LNCaP clone FGC (cell line): ENCODE measurements at regions not wholly inside any gene's neighbourhood (a gene's known extent, or its start where the extent isn't known, plus 50 kb on each side); places are given as distances from the start of the nearest gene placed in this dataset.
"Not testable (repeated sequence)": the region's sequence is repeated elsewhere in the genome, so short reads cannot be mapped to it uniquely, and the experiment has no call there.

Source experiments
- DNase-seq: peaks from one replicate; pipeline ENCODE4 v3.0.0-alpha.2; 2011; ENCODE audit warnings: low read depth
- H3K4me3 ChIP-seq: 2 replicates; pipeline ENCODE4 v1.5.1; 2011; ENCODE audit warnings: mild to moderate bottlenecking, low read depth, low read length, control low read depth
- TF ChIP-seq, protein P1 (sequence below): IDR thresholded peaks from 2 replicates; pipeline ENCODE4 v1.5.1; 2012; ENCODE audit warnings: mild to moderate bottlenecking; ENCODE audit not compliant: control insufficient read depth, insufficient read depth; ENCODE audit errors: extremely low read depth

DNA sequence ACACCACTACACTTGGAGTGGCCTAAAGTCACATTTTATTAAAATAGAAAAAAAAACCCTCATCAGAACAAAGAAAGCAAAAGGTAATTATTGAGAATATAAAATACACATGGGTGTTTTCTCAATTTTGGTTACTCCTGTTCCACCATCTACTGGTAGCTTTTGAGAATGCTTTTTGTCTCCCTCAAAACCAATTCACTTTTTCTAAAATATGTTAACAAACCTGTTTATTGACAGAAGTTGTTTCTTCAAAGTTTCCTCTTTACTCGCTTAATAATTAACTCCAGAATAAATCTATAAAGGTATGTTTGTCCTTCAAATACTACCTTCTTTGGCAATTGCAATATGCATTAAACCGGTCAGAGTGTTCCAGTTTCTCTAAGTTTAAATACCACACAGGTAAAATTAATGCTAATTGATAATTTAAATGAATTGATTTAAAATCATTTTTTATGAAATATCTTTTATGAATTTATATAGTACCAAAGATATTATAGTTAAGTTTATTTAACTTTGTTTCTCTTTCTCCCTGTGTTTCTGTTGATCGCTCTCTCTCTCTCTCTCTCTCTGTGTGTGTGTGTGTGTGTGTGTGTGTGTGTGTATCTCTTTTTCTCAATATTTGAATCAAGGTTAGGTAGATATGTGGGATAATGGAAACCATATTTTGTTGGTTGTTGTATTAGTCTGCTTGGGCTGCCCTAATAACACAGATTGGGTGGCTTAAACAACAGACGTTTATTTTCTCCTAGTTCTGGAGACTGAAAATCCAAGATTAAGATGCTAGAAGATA, 487.4 kb downstream of the PRDM9 start:
- peak; percentile 62 for DNase-seq

GRCh38 chr5:23996525-23996924, 489.1 kb downstream of the PRDM9 start:
- no peak overlapping the region for H3K4me3 ChIP-seq
- TF ChIP-seq, protein P1, sequence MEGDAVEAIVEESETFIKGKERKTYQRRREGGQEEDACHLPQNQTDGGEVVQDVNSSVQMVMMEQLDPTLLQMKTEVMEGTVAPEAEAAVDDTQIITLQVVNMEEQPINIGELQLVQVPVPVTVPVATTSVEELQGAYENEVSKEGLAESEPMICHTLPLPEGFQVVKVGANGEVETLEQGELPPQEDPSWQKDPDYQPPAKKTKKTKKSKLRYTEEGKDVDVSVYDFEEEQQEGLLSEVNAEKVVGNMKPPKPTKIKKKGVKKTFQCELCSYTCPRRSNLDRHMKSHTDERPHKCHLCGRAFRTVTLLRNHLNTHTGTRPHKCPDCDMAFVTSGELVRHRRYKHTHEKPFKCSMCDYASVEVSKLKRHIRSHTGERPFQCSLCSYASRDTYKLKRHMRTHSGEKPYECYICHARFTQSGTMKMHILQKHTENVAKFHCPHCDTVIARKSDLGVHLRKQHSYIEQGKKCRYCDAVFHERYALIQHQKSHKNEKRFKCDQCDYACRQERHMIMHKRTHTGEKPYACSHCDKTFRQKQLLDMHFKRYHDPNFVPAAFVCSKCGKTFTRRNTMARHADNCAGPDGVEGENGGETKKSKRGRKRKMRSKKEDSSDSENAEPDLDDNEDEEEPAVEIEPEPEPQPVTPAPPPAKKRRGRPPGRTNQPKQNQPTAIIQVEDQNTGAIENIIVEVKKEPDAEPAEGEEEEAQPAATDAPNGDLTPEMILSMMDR = no peak
- no peak for DNase-seq

More for the DNA sequence above, 487.4 kb downstream of the PRDM9 start:
- no peak overlapping the region for H3K4me3 ChIP-seq
- TF ChIP-seq, protein P1 = peak; percentile 64

DNA sequence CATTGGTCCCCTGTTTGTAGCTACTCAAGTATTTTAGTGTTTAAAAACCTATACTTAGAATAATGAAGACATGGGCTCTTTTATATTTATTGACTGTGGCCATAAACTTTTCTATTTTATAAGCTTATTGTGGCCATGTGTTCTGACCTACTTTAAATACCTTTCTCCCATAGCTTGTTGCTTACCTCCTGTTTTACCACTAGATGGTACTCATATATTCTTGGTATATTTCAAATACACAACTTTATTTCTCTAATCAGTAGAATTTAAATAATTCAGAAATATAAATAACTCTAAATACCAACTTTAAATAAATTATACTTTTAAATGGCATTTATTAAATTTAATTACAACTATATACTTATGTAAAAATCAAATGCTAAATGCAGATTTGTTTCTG, 498.0 kb downstream of the PRDM9 start:
- no peak overlapping the region for H3K4me3 ChIP-seq
- TF ChIP-seq, protein P1 = peak; percentile 62
- DNase-seq = no peak

- not testable (repeated sequence) for H3K4me3 ChIP-seq, DNase-seq
Measured at GRCh38 chr5:24017710-24018109, 510.3 kb downstream of the PRDM9 start.

DNA sequence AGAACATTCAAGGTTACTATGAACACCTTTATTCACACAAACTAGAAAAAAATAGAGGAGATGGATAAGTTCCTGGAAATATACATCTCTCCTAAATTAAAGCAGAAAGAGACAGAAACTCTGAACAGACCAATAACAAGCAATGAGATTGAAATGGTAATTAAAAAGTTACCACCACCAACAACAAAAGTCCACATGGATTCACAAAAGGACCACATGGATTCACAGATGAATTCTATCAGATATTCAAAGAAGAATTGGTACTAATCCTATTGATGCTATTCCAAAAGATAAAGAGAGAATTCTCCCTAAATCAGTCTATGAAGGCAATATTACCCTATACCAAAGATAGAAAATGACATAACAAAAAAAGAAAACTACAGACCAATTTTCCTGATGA, 518.9 kb downstream of the PRDM9 start:
- DNase-seq = no peak
- TF ChIP-seq, protein P1 = no peak
- H3K4me3 ChIP-seq = no peak overlapping the region

- no peak for DNase-seq
- TF ChIP-seq, protein P1 = no peak
- H3K4me3 ChIP-seq = no peak overlapping the region
Measured at GRCh38 chr5:24042688-24043087, 535.3 kb downstream of the PRDM9 start.

- H3K4me3 ChIP-seq = no peak overlapping the region
- TF ChIP-seq, protein P1 = no peak
- DNase-seq = no peak
Measured at GRCh38 chr5:24045046-24045445, 537.6 kb downstream of the PRDM9 start.
